ENCODE measurements at regions not wholly inside any gene's neighbourhood (a gene's known extent, or its start where the extent isn't known, plus 50 kb on each side); places are given as distances from the start of the nearest gene placed in this dataset.

DNA sequence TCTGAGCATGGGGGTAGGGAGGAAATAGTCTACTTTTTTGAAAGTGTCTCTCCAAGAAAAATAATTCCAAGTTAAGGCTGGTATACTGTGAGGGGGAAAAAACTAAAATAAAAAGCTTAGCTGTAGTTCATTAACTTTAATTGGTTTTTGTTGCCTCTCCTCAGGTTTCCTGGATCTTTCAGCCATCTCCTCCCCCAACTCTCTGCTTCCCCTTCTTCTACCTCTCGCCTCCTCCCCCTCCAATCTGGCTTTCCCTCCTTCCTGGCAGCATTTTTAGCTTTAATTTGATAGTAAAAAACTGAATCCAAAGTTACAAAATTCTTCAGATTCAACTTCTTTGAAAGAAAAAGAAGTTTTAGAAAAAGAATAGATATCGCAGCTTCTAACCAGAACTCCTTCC, 462.6 kb downstream of the CETN3 start:
- H3K27ac ChIP-seq (replicated peaks in 1 of 4) = no peak overlapping the region

DNA sequence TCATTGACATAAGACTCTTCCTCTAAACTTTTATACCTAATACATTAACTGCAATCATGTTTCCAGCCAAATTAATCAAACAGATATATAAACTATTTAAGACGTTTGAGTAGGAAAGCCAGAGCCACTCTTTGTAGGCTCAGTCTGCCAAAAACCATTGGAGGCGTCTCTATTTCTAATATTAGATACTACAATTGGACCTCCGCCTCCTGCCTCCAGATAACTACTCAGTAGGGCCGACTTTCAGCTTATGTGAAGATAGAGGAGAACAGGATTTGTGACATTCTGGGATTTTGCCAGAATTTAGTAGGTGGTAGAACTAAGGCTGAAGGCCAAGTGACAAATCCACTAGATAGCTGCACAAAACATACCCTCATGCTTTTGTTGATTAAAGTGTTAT, 463.0 kb downstream of the CETN3 start:
- TF ChIP-seq POLR2AphosphoS5 (IDR thresholded peaks at IDR 0.05) (no peak), EP300 (IDR thresholded peaks at IDR 0.05) (no peak), POLR2A (IDR thresholded peaks at IDR 0.05; ENCODE audit: low read depth) (no peak)
- TF ChIP-seq, protein P1, sequence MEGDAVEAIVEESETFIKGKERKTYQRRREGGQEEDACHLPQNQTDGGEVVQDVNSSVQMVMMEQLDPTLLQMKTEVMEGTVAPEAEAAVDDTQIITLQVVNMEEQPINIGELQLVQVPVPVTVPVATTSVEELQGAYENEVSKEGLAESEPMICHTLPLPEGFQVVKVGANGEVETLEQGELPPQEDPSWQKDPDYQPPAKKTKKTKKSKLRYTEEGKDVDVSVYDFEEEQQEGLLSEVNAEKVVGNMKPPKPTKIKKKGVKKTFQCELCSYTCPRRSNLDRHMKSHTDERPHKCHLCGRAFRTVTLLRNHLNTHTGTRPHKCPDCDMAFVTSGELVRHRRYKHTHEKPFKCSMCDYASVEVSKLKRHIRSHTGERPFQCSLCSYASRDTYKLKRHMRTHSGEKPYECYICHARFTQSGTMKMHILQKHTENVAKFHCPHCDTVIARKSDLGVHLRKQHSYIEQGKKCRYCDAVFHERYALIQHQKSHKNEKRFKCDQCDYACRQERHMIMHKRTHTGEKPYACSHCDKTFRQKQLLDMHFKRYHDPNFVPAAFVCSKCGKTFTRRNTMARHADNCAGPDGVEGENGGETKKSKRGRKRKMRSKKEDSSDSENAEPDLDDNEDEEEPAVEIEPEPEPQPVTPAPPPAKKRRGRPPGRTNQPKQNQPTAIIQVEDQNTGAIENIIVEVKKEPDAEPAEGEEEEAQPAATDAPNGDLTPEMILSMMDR (IDR thresholded peaks at IDR 0.05) = no peak
- no peaks in the 10 kb centered on the region for H3K9me3 ChIP-seq
- intact Hi-C loops (cut with DNase I) = no loop called here
- WGBS = 48% methylated on average over 4 of the region's 4 CpGs
- no peak overlapping the region for H3K27ac ChIP-seq (replicated peaks in 1 of 4)
- H3K4me1 ChIP-seq = peaks cover 0 to 6% (median 2%) of the 10 kb centered on the region in 4 donors
- no peak for DNase-seq (ENCODE audit: extremely low spot score)
- H3K4me3 ChIP-seq = no peak overlapping the region
- no peaks in the 10 kb centered on the region for H3K36me3 ChIP-seq
- no peaks in the 10 kb centered on the region for H3K27me3 ChIP-seq

More for the DNA sequence above, 462.6 kb downstream of the CETN3 start:
- H3K4me1 ChIP-seq = peaks cover 0 to 10% (median 4%) of the 10 kb centered on the region in 4 donors
- no peak overlapping the region for H3K4me3 ChIP-seq
- H3K27me3 ChIP-seq = no peaks in the 10 kb centered on the region
- 89% methylated on average over 2 of the region's 2 CpGs for WGBS
- H3K9me3 ChIP-seq = no peaks in the 10 kb centered on the region
- no peaks in the 10 kb centered on the region for H3K36me3 ChIP-seq
- TF ChIP-seq POLR2AphosphoS5 (IDR thresholded peaks at IDR 0.05) = no peak
- TF ChIP-seq, protein P1 (IDR thresholded peaks at IDR 0.05) = no peak
- TF ChIP-seq EP300 (IDR thresholded peaks at IDR 0.05) = no peak
- no peak for TF ChIP-seq POLR2A (IDR thresholded peaks at IDR 0.05; ENCODE audit: low read depth)
- no peak for DNase-seq (ENCODE audit: extremely low spot score)
- intact Hi-C loops (cut with DNase I) = no loop called here

DNA sequence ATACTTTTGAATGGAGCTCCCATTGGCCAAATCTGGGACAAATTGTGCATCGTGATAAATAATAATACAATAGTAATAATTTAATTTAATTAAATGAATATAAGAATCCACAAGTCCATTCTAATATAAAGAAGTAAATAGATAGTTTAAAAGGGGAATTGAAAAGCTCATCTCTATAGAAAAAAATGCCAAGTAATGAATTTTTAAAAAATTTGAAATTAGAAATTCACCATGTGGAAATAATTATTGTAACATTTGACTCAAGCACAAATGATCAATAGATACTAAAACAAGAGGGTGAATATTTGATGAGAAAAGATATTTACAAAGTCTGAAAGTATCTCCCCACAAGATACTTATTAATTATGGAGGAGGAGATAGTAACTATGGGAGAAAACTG, 467.4 kb downstream of the CETN3 start:
- H3K9me3 ChIP-seq = no peaks in the 10 kb centered on the region
- TF ChIP-seq POLR2AphosphoS5 (IDR thresholded peaks at IDR 0.05) = no peak
- intact Hi-C loops (cut with DNase I) = no loop called here

DNA sequence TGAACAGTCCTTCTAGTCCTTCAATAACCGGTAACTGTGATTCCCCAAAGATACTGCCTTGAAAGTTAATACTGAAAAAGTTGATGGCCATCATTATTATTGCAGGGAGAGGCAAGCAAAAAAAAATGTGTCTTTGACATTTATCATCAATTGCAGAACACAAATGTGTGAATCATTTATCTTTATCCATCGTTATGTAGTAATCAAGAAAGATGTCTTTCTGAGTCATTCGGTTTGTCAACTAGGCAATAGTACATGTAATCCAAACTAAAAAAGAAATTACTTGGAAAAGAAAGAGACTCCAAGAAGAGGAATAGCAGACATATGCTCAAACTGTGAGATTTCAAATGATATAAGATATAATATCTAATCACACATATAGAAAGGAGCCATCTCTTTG, 473.0 kb downstream of the CETN3 start:
- H3K4me1 ChIP-seq = peaks cover 0 to 7% (median 0%) of the 10 kb centered on the region in 4 donors
- H3K4me3 ChIP-seq = no peak overlapping the region
- WGBS = 95% methylated on average over 3 of the region's 3 CpGs
- no peak for DNase-seq (ENCODE audit: extremely low spot score)
- H3K27ac ChIP-seq (replicated peaks in 1 of 4) = no peak overlapping the region
- H3K9me3 ChIP-seq = no peaks in the 10 kb centered on the region
- TF ChIP-seq, protein P1 (IDR thresholded peaks at IDR 0.05) = no peak
- no peak for TF ChIP-seq EP300 (IDR thresholded peaks at IDR 0.05)
- TF ChIP-seq POLR2A (IDR thresholded peaks at IDR 0.05; ENCODE audit: low read depth) = no peak
- TF ChIP-seq POLR2AphosphoS5 (IDR thresholded peaks at IDR 0.05) = no peak
- H3K27me3 ChIP-seq = no peaks in the 10 kb centered on the region
- H3K36me3 ChIP-seq = no peaks in the 10 kb centered on the region
- intact Hi-C loops (cut with DNase I) = no loop called here

More for the DNA sequence above, 467.4 kb downstream of the CETN3 start:
- DNase-seq (ENCODE audit: extremely low spot score) = no peak
- Histone ChIP-seq H3K36me3 (no peaks in the 10 kb centered on the region), H3K27ac (replicated peaks in 1 of 4) (no peak overlapping the region), H3K4me1 (peaks cover 0 to 6% (median 1%) of the 10 kb centered on the region in 4 donors), H3K27me3 (no peaks in the 10 kb centered on the region), H3K4me3 (no peak overlapping the region)
- WGBS = 97% methylated on average over 1 of the region's 1 CpG

DNA sequence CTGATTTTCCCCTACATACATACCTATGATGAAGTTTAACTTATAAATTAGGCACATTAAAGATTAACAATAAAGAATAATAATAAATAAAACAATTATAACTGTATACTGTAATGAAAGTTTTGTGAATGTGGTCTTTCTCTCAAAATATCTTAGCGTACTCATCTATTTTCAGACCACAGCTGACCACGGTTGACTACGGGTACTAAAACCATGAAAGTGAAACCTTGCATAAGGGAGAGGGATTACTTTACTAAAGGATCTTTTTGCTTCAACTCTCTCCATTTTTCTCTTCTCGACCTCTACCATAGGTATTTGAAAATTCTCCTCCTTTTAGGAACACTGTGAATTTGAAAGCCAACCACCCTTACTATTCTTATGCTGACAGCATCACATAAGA, 475.5 kb downstream of the CETN3 start:
- Histone ChIP-seq H3K27me3 (no peaks in the 10 kb centered on the region), H3K4me1 (peaks cover 11 to 21% (median 15%) of the 10 kb centered on the region in 4 donors), H3K36me3 (no peaks in the 10 kb centered on the region), H3K9me3 (no peaks in the 10 kb centered on the region), H3K27ac (replicated peaks in 1 of 4) (no peak overlapping the region), H3K4me3 (no peak overlapping the region)
- no peak for DNase-seq (ENCODE audit: extremely low spot score)
- intact Hi-C loops (cut with DNase I) = no loop called here
- TF ChIP-seq POLR2AphosphoS5 (IDR thresholded peaks at IDR 0.05) (no peak), EP300 (IDR thresholded peaks at IDR 0.05) (no peak), POLR2A (IDR thresholded peaks at IDR 0.05; ENCODE audit: low read depth) (no peak)
- TF ChIP-seq, protein P1 (IDR thresholded peaks at IDR 0.05) = no peak
- 89% methylated on average over 4 of the region's 4 CpGs for WGBS

All from esophagus muscularis mucosa (tissue), 4 donors.